SK-N-SH treated with all-trans-retinoic acid at 6 μM for 48 hours (cell line): ENCODE measurements at regions not wholly inside any gene's neighbourhood (a gene's known extent, or its start where the extent isn't known, plus 50 kb on each side); places are given as distances from the start of the nearest gene placed in this dataset.

Source experiments
- ARNTL ChIP-seq: fragments of 450-650 bp; formaldehyde crosslinking; IDR thresholded peaks from 2 replicates; pipeline ENCODE4 v1.5.0; 2020; ENCODE audit warnings: low read depth, mild to moderate bottlenecking, moderate library complexity, borderline replicate concordance
- BACH2 ChIP-seq: fragments of 250-450 bp; sonication (Bioruptor Pico); IDR thresholded peaks from 2 replicates; pipeline ENCODE4 v1.9.0; 2021; ENCODE audit warnings: mild to moderate bottlenecking, borderline replicate concordance
- CSDC2 ChIP-seq: fragments of 250-450 bp; sonication (Bioruptor Pico); IDR thresholded peaks from 2 replicates; pipeline ENCODE4 v1.5.0; 2020; ENCODE audit warnings: mild to moderate bottlenecking, moderate library complexity
- RARB ChIP-seq: fragments of 250-450 bp; sonication (Bioruptor Pico); IDR thresholded peaks from 2 replicates; pipeline ENCODE4 v1.8.0; 2021; ENCODE audit warnings: mild to moderate bottlenecking, moderate library complexity
- ZC3H10 ChIP-seq: fragments of 250-450 bp; sonication (Bioruptor Pico); IDR thresholded peaks from 2 replicates; pipeline ENCODE4 v1.5.1; 2021; ENCODE audit warnings: mild to moderate bottlenecking, moderate library complexity
- ZFP30 ChIP-seq: fragments of 450-650 bp; formaldehyde crosslinking; IDR thresholded peaks from 2 replicates; pipeline ENCODE4 v1.5.0; 2022; ENCODE audit warnings: mild to moderate bottlenecking, moderate library complexity
- TF ChIP-seq, protein P1 (sequence below): fragments of 250-450 bp; sonication (Bioruptor Pico); IDR thresholded peaks from 2 replicates; pipeline ENCODE4 v1.5.1; 2020; ENCODE audit warnings: low read depth, mild to moderate bottlenecking, moderate library complexity
- TF ChIP-seq, protein P2 (sequence below): fragments of 250-450 bp; sonication (Bioruptor Pico); IDR thresholded peaks from 2 replicates; pipeline ENCODE4 v1.5.0; 2020; ENCODE audit warnings: mild to moderate bottlenecking, moderate library complexity
- TF ChIP-seq, protein P3 (sequence below): fragments of 250-450 bp; sonication (Bioruptor Pico); IDR thresholded peaks from 2 replicates; pipeline ENCODE4 v1.8.0; 2020; ENCODE audit warnings: mild to moderate bottlenecking, moderate library complexity, borderline replicate concordance

DNA sequence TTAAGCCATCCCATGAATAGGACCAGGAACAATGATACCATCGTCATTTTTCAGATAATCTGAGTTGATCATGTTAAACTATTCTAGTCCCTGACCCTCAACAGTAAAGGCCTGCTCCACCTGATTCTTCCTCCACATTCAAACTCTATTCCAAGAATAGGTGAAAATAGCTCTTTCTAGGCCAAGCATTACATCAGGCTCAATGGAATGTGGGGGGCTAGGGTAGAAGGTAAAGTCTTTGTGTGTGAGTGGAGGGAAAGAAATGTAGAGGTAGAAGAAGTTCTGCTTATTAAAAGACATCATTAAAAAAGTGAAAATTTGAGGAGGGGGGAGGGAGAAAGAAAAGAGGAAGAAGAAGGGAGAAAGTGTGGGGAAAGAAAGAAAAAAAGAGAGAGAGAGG is 653.3 kb upstream of the PKDCC start:
- TF ChIP-seq RARB (CRISPR knock-in tag) (no peak), ARNTL (CRISPR knock-in tag) (no peak), CSDC2 (no peak), ZC3H10 (no peak), ZFP30 (CRISPR knock-in tag) (no peak), BACH2 (CRISPR knock-in tag) (no peak)
- TF ChIP-seq, protein P1, sequence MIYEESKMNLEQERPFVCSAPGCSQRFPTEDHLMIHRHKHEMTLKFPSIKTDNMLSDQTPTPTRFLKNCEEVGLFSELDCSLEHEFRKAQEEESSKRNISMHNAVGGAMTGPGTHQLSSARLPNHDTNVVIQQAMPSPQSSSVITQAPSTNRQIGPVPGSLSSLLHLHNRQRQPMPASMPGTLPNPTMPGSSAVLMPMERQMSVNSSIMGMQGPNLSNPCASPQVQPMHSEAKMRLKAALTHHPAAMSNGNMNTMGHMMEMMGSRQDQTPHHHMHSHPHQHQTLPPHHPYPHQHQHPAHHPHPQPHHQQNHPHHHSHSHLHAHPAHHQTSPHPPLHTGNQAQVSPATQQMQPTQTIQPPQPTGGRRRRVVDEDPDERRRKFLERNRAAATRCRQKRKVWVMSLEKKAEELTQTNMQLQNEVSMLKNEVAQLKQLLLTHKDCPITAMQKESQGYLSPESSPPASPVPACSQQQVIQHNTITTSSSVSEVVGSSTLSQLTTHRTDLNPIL (CRISPR knock-in tag), result no peak
- TF ChIP-seq, protein P2, sequence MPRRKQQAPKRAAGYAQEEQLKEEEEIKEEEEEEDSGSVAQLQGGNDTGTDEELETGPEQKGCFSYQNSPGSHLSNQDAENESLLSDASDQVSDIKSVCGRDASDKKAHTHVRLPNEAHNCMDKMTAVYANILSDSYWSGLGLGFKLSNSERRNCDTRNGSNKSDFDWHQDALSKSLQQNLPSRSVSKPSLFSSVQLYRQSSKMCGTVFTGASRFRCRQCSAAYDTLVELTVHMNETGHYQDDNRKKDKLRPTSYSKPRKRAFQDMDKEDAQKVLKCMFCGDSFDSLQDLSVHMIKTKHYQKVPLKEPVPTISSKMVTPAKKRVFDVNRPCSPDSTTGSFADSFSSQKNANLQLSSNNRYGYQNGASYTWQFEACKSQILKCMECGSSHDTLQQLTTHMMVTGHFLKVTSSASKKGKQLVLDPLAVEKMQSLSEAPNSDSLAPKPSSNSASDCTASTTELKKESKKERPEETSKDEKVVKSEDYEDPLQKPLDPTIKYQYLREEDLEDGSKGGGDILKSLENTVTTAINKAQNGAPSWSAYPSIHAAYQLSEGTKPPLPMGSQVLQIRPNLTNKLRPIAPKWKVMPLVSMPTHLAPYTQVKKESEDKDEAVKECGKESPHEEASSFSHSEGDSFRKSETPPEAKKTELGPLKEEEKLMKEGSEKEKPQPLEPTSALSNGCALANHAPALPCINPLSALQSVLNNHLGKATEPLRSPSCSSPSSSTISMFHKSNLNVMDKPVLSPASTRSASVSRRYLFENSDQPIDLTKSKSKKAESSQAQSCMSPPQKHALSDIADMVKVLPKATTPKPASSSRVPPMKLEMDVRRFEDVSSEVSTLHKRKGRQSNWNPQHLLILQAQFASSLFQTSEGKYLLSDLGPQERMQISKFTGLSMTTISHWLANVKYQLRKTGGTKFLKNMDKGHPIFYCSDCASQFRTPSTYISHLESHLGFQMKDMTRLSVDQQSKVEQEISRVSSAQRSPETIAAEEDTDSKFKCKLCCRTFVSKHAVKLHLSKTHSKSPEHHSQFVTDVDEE (CRISPR knock-in tag), result no peak
- TF ChIP-seq, protein P3, sequence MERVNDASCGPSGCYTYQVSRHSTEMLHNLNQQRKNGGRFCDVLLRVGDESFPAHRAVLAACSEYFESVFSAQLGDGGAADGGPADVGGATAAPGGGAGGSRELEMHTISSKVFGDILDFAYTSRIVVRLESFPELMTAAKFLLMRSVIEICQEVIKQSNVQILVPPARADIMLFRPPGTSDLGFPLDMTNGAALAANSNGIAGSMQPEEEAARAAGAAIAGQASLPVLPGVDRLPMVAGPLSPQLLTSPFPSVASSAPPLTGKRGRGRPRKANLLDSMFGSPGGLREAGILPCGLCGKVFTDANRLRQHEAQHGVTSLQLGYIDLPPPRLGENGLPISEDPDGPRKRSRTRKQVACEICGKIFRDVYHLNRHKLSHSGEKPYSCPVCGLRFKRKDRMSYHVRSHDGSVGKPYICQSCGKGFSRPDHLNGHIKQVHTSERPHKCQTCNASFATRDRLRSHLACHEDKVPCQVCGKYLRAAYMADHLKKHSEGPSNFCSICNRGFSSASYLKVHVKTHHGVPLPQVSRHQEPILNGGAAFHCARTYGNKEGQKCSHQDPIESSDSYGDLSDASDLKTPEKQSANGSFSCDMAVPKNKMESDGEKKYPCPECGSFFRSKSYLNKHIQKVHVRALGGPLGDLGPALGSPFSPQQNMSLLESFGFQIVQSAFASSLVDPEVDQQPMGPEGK (CRISPR knock-in tag), result no peak
